HepG2 (cell line): ENCODE measurements at regions not wholly inside any gene's neighbourhood (a gene's known extent, or its start where the extent isn't known, plus 50 kb on each side); places are given as distances from the start of the nearest gene placed in this dataset.
"Not testable (repeated sequence)": the region's sequence is repeated elsewhere in the genome, so short reads cannot be mapped to it uniquely, and the experiment has no call there.

Experiments used
- GTF3A ChIP-seq: sonication (generic); formaldehyde crosslinking; conservative IDR thresholded peaks from 2 replicates; pipeline ENCODE4 v1.4.0; 2020; ENCODE audit warnings: mild to moderate bottlenecking, missing genetic modification reagents
- HMGXB4 ChIP-seq, 2 experiments: sonication (generic) in 1 of 2; formaldehyde crosslinking in 1 of 2; IDR thresholded peaks; 2 replicates each; pipeline versions ENCODE4 v1.4.0 to v1.6.1; 2018 to 2020; ENCODE audit warnings: missing genetic modification reagents in 2 of 2, borderline replicate concordance in 1 of 2, low read depth in 1 of 2, mild to moderate bottlenecking in 1 of 2, missing biosample characterization in 1 of 2
- MAX ChIP-seq: IDR thresholded peaks from 2 replicates; pipeline ENCODE4 v1.6.1; 2012; ENCODE audit warnings: inconsistent platforms
- NFE2L1 ChIP-seq: sonication (generic); formaldehyde crosslinking; IDR thresholded peaks from 2 replicates; pipeline ENCODE4 v1.4.0; 2020; ENCODE audit warnings: missing genetic modification reagents, mild to moderate bottlenecking, borderline replicate concordance
- POLR2A ChIP-seq, 2 experiments: IDR thresholded peaks; 2 replicates each; pipeline ENCODE4 v1.6.1; 2011; ENCODE audit warnings: low read depth in 2 of 2, low read length in 2 of 2, mild to moderate bottlenecking in 1 of 2, moderate library complexity in 1 of 2; ENCODE audit not compliant: insufficient read depth in 1 of 2
- RAD21 ChIP-seq: fragments of 450-650 bp; formaldehyde crosslinking; IDR thresholded peaks from 2 replicates; pipeline ENCODE4 v1.5.0; 2020; ENCODE audit warnings: mild to moderate bottlenecking
- TBL1XR1 ChIP-seq: fragments of 150-350 bp; IDR thresholded peaks from 2 replicates; pipeline ENCODE4 v1.6.1; 2014; ENCODE audit warnings: borderline replicate concordance, low read length; ENCODE audit not compliant: partially characterized antibody
- ZSCAN5A ChIP-seq: sonication (generic); formaldehyde crosslinking; IDR thresholded peaks from 2 replicates; pipeline ENCODE4 v1.8.0; 2022; ENCODE audit warnings: mild to moderate bottlenecking, missing genetic modification reagents, borderline replicate concordance
- TF ChIP-seq, protein P1 (sequence below): sonication (generic); formaldehyde crosslinking; IDR thresholded peaks from 2 replicates; pipeline ENCODE4 v1.5.0; 2020; ENCODE audit warnings: mild to moderate bottlenecking, missing genetic modification reagents, moderate library complexity
- TF ChIP-seq, protein P2 (sequence below): sonication (generic); formaldehyde crosslinking; IDR thresholded peaks from 2 replicates; pipeline ENCODE4 v1.8.1; 2023; ENCODE audit warnings: mild to moderate bottlenecking, moderate library complexity, missing genetic modification reagents

DNA sequence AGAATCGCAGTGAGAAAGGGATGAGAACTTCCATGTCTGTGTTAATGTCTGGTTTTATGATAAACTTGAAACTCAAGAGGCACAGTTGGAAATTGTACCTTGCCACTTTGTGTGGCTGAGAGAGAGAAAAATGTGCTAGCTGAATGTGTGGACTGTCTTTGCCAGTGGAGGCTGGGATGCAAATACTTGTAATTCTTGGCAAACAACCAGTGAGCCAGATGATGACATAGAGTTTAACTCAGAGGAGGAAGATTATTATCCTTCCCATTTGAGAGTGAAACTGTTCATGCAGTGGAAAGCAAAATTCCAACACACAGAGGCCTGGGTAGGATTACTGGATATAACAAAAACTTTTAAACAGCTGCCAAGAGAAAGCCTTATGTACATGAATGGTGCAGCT is 349.1 kb upstream of the NPAP1 start:
- not testable (repeated sequence) for TF ChIP-seq POLR2A (IDR thresholded peaks at IDR 0.05; ENCODE audit: insufficient read depth in 1 of 2, low read depth in 2 of 2, low read length in 2 of 2); GTF3A (CRISPR knock-in tag); RAD21 (CRISPR knock-in tag); ZSCAN5A (CRISPR knock-in tag); HMGXB4 (CRISPR knock-in tag; IDR thresholded peaks at IDR 0.05; ENCODE audit: borderline replicate concordance in 1 of 2, low read depth in 1 of 2); TBL1XR1; MAX; NFE2L1 (CRISPR knock-in tag)
- TF ChIP-seq, protein P1, sequence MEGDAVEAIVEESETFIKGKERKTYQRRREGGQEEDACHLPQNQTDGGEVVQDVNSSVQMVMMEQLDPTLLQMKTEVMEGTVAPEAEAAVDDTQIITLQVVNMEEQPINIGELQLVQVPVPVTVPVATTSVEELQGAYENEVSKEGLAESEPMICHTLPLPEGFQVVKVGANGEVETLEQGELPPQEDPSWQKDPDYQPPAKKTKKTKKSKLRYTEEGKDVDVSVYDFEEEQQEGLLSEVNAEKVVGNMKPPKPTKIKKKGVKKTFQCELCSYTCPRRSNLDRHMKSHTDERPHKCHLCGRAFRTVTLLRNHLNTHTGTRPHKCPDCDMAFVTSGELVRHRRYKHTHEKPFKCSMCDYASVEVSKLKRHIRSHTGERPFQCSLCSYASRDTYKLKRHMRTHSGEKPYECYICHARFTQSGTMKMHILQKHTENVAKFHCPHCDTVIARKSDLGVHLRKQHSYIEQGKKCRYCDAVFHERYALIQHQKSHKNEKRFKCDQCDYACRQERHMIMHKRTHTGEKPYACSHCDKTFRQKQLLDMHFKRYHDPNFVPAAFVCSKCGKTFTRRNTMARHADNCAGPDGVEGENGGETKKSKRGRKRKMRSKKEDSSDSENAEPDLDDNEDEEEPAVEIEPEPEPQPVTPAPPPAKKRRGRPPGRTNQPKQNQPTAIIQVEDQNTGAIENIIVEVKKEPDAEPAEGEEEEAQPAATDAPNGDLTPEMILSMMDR (CRISPR knock-in tag) = not testable (repeated sequence)
- TF ChIP-seq, protein P2, sequence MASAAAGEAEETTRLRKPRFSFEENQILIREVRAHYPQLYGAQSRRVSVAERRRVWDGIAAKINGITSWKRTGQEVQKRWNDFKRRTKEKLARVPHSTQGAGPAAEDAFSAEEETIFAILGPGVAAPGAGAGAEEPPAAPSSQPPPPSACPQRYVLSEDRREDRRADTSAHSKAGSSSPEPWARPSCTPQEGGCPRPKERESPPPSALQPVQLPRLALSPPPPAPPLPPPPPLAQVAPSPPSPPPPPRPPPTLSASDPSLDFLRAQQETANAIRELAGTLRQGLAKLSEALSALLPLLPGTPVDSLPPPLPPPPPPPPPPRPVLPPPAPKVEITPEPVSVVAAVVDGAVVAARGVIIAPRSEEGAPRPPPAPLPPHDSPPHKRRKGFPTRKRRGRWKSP (CRISPR knock-in tag) = not testable (repeated sequence)
